CD4-positive, alpha-beta memory T cell (primary cell): ENCODE measurements at regions not wholly inside any gene's neighbourhood (a gene's known extent, or its start where the extent isn't known, plus 50 kb on each side); places are given as distances from the start of the nearest gene placed in this dataset.

Source experiments
- CTCF ChIA-PET: fragments of 350-600 bp; sonication (Branson Sonifier 250); formaldehyde crosslinking; loops from one replicate; lab custom pipeline; 2021; ENCODE audit warnings: inconsistent platforms; ENCODE audit not compliant: partially characterized antibody; lab: Charles Lee
- POLR2A ChIA-PET: fragments of 350-600 bp; sonication (Branson Sonifier 250); formaldehyde crosslinking; loops from one replicate; lab custom pipeline; 2021; ENCODE audit not compliant: partially characterized antibody; lab: Charles Lee
- DNase-seq, 5 donors: peaks; one replicate each; pipeline versions ENCODE4 v3.0.0 to v3.0.0-alpha.2; 2020 to 2022; ENCODE audit warnings: mixed read lengths in 1 of 5
- H3K27ac ChIP-seq: one replicate; pipeline ENCODE4 v1.7.0; 2013; ENCODE audit warnings: low read depth, low read length
- H3K27me3 ChIP-seq: 2 replicates; pipeline ENCODE4 v1.7.0; 2013; ENCODE audit warnings: mild to moderate bottlenecking, low read length, moderate library complexity; ENCODE audit not compliant: insufficient read depth
- H3K36me3 ChIP-seq: 2 replicates; pipeline ENCODE4 v1.7.0; 2013; ENCODE audit warnings: mild to moderate bottlenecking, low read length, moderate library complexity; ENCODE audit not compliant: insufficient read depth
- H3K4me1 ChIP-seq: 2 replicates; pipeline ENCODE4 v1.7.0; 2013; ENCODE audit warnings: mild to moderate bottlenecking, low read length, moderate library complexity; ENCODE audit not compliant: insufficient read depth
- H3K4me3 ChIP-seq, 2 donors: one replicate each; pipeline ENCODE4 v1.7.0; 2013; ENCODE audit warnings: low read length in 2 of 2, mild to moderate bottlenecking in 1 of 2
- H3K9me3 ChIP-seq, 2 donors: one replicate each; pipeline ENCODE4 v1.7.0; 2013; ENCODE audit warnings: low read length in 2 of 2, control low read depth in 1 of 2; ENCODE audit not compliant: control insufficient read depth in 1 of 2
- H3K27ac Mint-ChIP-seq, 7 donors: one replicate each; pipeline ENCODE4 v1.8.0; 2020 to 2021; ENCODE audit warnings: mixed read lengths in 7 of 7, mild to moderate bottlenecking in 6 of 7, inconsistent platforms in 3 of 7, moderate library complexity in 3 of 7
- H3K27me3 Mint-ChIP-seq, 2 donors: one replicate each; pipeline ENCODE4 v1.8.0; 2020 to 2021; ENCODE audit warnings: mixed read lengths in 2 of 2
- H3K36me3 Mint-ChIP-seq, 2 donors: one replicate each; pipeline ENCODE4 v1.8.0; 2020 to 2021; ENCODE audit warnings: mixed read lengths in 2 of 2, inconsistent platforms in 1 of 2, mild to moderate bottlenecking in 1 of 2
- H3K4me1 Mint-ChIP-seq, 4 donors: one replicate each; pipeline ENCODE4 v1.8.0; 2020 to 2021; ENCODE audit warnings: mixed read lengths in 4 of 4, mild to moderate bottlenecking in 1 of 4
- H3K4me3 Mint-ChIP-seq, 8 donors: one replicate each; pipeline ENCODE4 v1.8.0; 2020 to 2021; ENCODE audit warnings: mixed read lengths in 8 of 8, mild to moderate bottlenecking in 7 of 8, moderate library complexity in 6 of 8, inconsistent platforms in 3 of 8
- H3K9me3 Mint-ChIP-seq, 8 donors: one replicate each; pipeline ENCODE4 v1.8.0; 2020 to 2021; ENCODE audit warnings: mixed read lengths in 8 of 8, mild to moderate bottlenecking in 5 of 8, inconsistent platforms in 3 of 8, moderate library complexity in 1 of 8
- intact Hi-C: fragments of 100-400 bp; cut with micrococcal nuclease; formaldehyde crosslinking; loops from one replicate; pipeline ENCODE4 v1.15.1; 2023

GRCh38 chr4:160493206-160493605 is 1390.3 kb downstream of the RAPGEF2 start:
- Mint-ChIP-seq H3K36me3 (no peaks in the 10 kb centered on the region), H3K27ac (no peak overlapping the region), H3K4me3 (peak overlapping the region in 1 of 8 donors; percentile 32), H3K9me3 (peaks cover 0 to 20% (median 10%) of the 10 kb centered on the region in 8 donors), H3K4me1 (no peaks in the 10 kb centered on the region), H3K27me3 (no peaks in the 10 kb centered on the region)
- Histone ChIP-seq H3K27me3 (no peaks in the 10 kb centered on the region), H3K9me3 (no peaks in the 10 kb centered on the region), H3K36me3 (no peaks in the 10 kb centered on the region), H3K4me1 (no peaks in the 10 kb centered on the region), H3K27ac (no peak overlapping the region), H3K4me3 (no peak overlapping the region)
- CTCF ChIA-PET: no interaction called here
- no peak for DNase-seq
- POLR2A ChIA-PET: no interaction called here
- intact Hi-C loops: no loop called here

GRCh38 chr4:160495356-160495755 is 1392.5 kb downstream of the RAPGEF2 start:
- Histone ChIP-seq H3K27me3 (no peaks in the 10 kb centered on the region), H3K4me3 (no peak overlapping the region), H3K27ac (no peak overlapping the region), H3K9me3 (no peaks in the 10 kb centered on the region), H3K4me1 (no peaks in the 10 kb centered on the region), H3K36me3 (no peaks in the 10 kb centered on the region)
- no peak for DNase-seq
- H3K27ac Mint-ChIP-seq: no peak overlapping the region
- no peaks in the 10 kb centered on the region for H3K27me3 Mint-ChIP-seq
- peaks cover 2 to 19% (median 9%) of the 10 kb centered on the region in 8 donors for H3K9me3 Mint-ChIP-seq
- POLR2A ChIA-PET: no interaction called here
- CTCF ChIA-PET: no interaction called here
- no peaks in the 10 kb centered on the region for H3K36me3 Mint-ChIP-seq
- no peaks in the 10 kb centered on the region for H3K4me1 Mint-ChIP-seq
- no peak overlapping the region for H3K4me3 Mint-ChIP-seq
- intact Hi-C loops: no loop called here

- POLR2A ChIA-PET: no interaction called here
- no peaks in the 10 kb centered on the region for H3K36me3 ChIP-seq
- Mint-ChIP-seq H3K4me3 (no peak overlapping the region), H3K27me3 (no peaks in the 10 kb centered on the region), H3K27ac (no peak overlapping the region), H3K9me3 (peaks cover 2 to 16% (median 9%) of the 10 kb centered on the region in 8 donors), H3K4me1 (no peaks in the 10 kb centered on the region), H3K36me3 (no peaks in the 10 kb centered on the region)
- H3K27ac ChIP-seq: no peak overlapping the region
- no peaks in the 10 kb centered on the region for H3K9me3 ChIP-seq
- H3K4me3 ChIP-seq: no peak overlapping the region
- CTCF ChIA-PET: interaction anchor here (0.9 kb wide), 1 partner anchor 10 kb away, joined by 4 read pairs; no protein-coding TSS in a partner anchor
- H3K27me3 ChIP-seq: no peaks in the 10 kb centered on the region
- DNase-seq: no peak
- intact Hi-C loops: no loop called here
- no peaks in the 10 kb centered on the region for H3K4me1 ChIP-seq
These were observed 1395.3 kb downstream of the RAPGEF2 start for GRCh38 chr4:160498211-160498610.

- H3K9me3 ChIP-seq: no peaks in the 10 kb centered on the region
- Mint-ChIP-seq H3K27me3 (no peaks in the 10 kb centered on the region), H3K4me1 (no peaks in the 10 kb centered on the region), H3K4me3 (no peak overlapping the region), H3K27ac (no peak overlapping the region), H3K36me3 (no peaks in the 10 kb centered on the region), H3K9me3 (peaks cover 0 to 14% (median 8%) of the 10 kb centered on the region in 8 donors)
- DNase-seq: no peak
- ChIA-PET POLR2A (no interaction called here), CTCF (no interaction called here)
- no peak overlapping the region for H3K4me3 ChIP-seq
- H3K36me3 ChIP-seq: no peaks in the 10 kb centered on the region
- no peaks in the 10 kb centered on the region for H3K27me3 ChIP-seq
- H3K27ac ChIP-seq: no peak overlapping the region
- no peaks in the 10 kb centered on the region for H3K4me1 ChIP-seq
- intact Hi-C loops: no loop called here
These were observed 1402.8 kb downstream of the RAPGEF2 start for GRCh38 chr4:160505724-160506123.

GRCh38 chr4:160510928-160511327 is 1408.0 kb downstream of the RAPGEF2 start:
- CTCF ChIA-PET: no interaction called here
- POLR2A ChIA-PET: no interaction called here
- no peak for DNase-seq
- no peaks in the 10 kb centered on the region for H3K4me1 ChIP-seq
- no peaks in the 10 kb centered on the region for H3K36me3 Mint-ChIP-seq
- no peaks in the 10 kb centered on the region for H3K9me3 ChIP-seq
- no peaks in the 10 kb centered on the region for H3K36me3 ChIP-seq
- intact Hi-C loops: no loop called here
- peaks cover 0 to 9% (median 6%) of the 10 kb centered on the region in 8 donors for H3K9me3 Mint-ChIP-seq
- no peak overlapping the region for H3K27ac ChIP-seq
- no peak overlapping the region for H3K27ac Mint-ChIP-seq
- no peak overlapping the region for H3K4me3 Mint-ChIP-seq
- no peaks in the 10 kb centered on the region for H3K27me3 Mint-ChIP-seq
- no peak overlapping the region for H3K4me3 ChIP-seq
- no peaks in the 10 kb centered on the region for H3K4me1 Mint-ChIP-seq
- H3K27me3 ChIP-seq: no peaks in the 10 kb centered on the region

GRCh38 chr4:160514126-160514525 is 1411.2 kb downstream of the RAPGEF2 start:
- no peak overlapping the region for H3K4me3 Mint-ChIP-seq
- no peak overlapping the region for H3K27ac ChIP-seq
- no peaks in the 10 kb centered on the region for H3K27me3 ChIP-seq
- no peaks in the 10 kb centered on the region for H3K36me3 ChIP-seq
- no peaks in the 10 kb centered on the region for H3K4me1 Mint-ChIP-seq
- no peak for DNase-seq
- H3K4me3 ChIP-seq: no peak overlapping the region
- ChIA-PET POLR2A (no interaction called here), CTCF (no interaction called here)
- H3K9me3 Mint-ChIP-seq: peaks cover 0 to 10% (median 5%) of the 10 kb centered on the region in 8 donors
- H3K4me1 ChIP-seq: no peaks in the 10 kb centered on the region
- H3K9me3 ChIP-seq: no peaks in the 10 kb centered on the region
- no peaks in the 10 kb centered on the region for H3K27me3 Mint-ChIP-seq
- no peak overlapping the region for H3K27ac Mint-ChIP-seq
- intact Hi-C loops: no loop called here
- H3K36me3 Mint-ChIP-seq: no peaks in the 10 kb centered on the region

GRCh38 chr4:160523231-160523630 is 1420.4 kb downstream of the RAPGEF2 start:
- Histone ChIP-seq H3K4me1 (no peaks in the 10 kb centered on the region), H3K4me3 (no peak overlapping the region), H3K27me3 (no peaks in the 10 kb centered on the region), H3K27ac (no peak overlapping the region), H3K9me3 (peaks cover 0 to 5% of the 10 kb centered on the region in 2 donors), H3K36me3 (no peaks in the 10 kb centered on the region)
- ChIA-PET CTCF (no interaction called here), POLR2A (no interaction called here)
- H3K36me3 Mint-ChIP-seq: no peaks in the 10 kb centered on the region
- no peak for DNase-seq
- no peak overlapping the region for H3K4me3 Mint-ChIP-seq
- peaks cover 0 to 11% (median 3%) of the 10 kb centered on the region in 8 donors for H3K9me3 Mint-ChIP-seq
- no peak overlapping the region for H3K27ac Mint-ChIP-seq
- no peaks in the 10 kb centered on the region for H3K4me1 Mint-ChIP-seq
- H3K27me3 Mint-ChIP-seq: no peaks in the 10 kb centered on the region
- intact Hi-C loops: no loop called here

- no peak overlapping the region for H3K4me3 ChIP-seq
- Mint-ChIP-seq H3K4me1 (no peaks in the 10 kb centered on the region), H3K4me3 (no peak overlapping the region), H3K36me3 (no peaks in the 10 kb centered on the region), H3K27ac (no peak overlapping the region), H3K27me3 (no peaks in the 10 kb centered on the region), H3K9me3 (peaks cover 0 to 16% (median 7%) of the 10 kb centered on the region in 8 donors)
- DNase-seq: no peak
- intact Hi-C loops: no loop called here
- H3K27ac ChIP-seq: no peak overlapping the region
- ChIA-PET CTCF (no interaction called here), POLR2A (no interaction called here)
- H3K9me3 ChIP-seq: no peaks in the 10 kb centered on the region
- no peaks in the 10 kb centered on the region for H3K4me1 ChIP-seq
- no peaks in the 10 kb centered on the region for H3K36me3 ChIP-seq
- no peaks in the 10 kb centered on the region for H3K27me3 ChIP-seq
These were observed 1434.8 kb downstream of the RAPGEF2 start for GRCh38 chr4:160537681-160538080.
